ENCODE measurements at regions not wholly inside any gene's neighbourhood (a gene's known extent, or its start where the extent isn't known, plus 50 kb on each side); places are given as distances from the start of the nearest gene placed in this dataset.

GRCh38 chr4:138003248-138003647 lies 238.9 kb downstream of the SLC7A11 start:
- TF ChIP-seq POLR2AphosphoS5 (IDR thresholded peaks at IDR 0.05) = no peak
- TF ChIP-seq POLR2A (IDR thresholded peaks at IDR 0.05) = no peak
